ENCODE measurements at regions not wholly inside any gene's neighbourhood (a gene's known extent, or its start where the extent isn't known, plus 50 kb on each side); places are given as distances from the start of the nearest gene placed in this dataset.
"Not testable (repeated sequence)": the region's sequence is repeated elsewhere in the genome, so short reads cannot be mapped to it uniquely, and the experiment has no call there.

- ChIA-PET CTCF (no interaction called here), POLR2A (no interaction called here)
- TF ChIP-seq CTCF (IDR thresholded peaks at IDR 0.05; ENCODE audit: control extremely low read depth, extremely low read depth, low read depth, missing control alignments), result no peak
- no peak for DNase-seq (ENCODE audit: extremely low spot score)
Observed at GRCh38 chr5:101653996-101654395, 642.1 kb downstream of the SLCO4C1 start.

GRCh38 chr5:101647861-101648260, 648.2 kb downstream of the SLCO4C1 start:
- ChIA-PET POLR2A (no interaction called here), CTCF (interaction anchor here (1.2 kb wide), 2 partner anchors 15 to 30 kb away, joined by 3 read pairs; no protein-coding TSS in a partner anchor)
- TF ChIP-seq CTCF (IDR thresholded peaks at IDR 0.05; ENCODE audit: control extremely low read depth, extremely low read depth, low read depth, missing control alignments), result no peak
- DNase-seq (ENCODE audit: extremely low spot score), result no peak

- POLR2A ChIA-PET, result no interaction called here
- no peak for TF ChIP-seq CTCF (IDR thresholded peaks at IDR 0.05; ENCODE audit: control extremely low read depth, extremely low read depth, low read depth, missing control alignments)
Observed at GRCh38 chr5:101643794-101644193, 652.3 kb downstream of the SLCO4C1 start.

DNA sequence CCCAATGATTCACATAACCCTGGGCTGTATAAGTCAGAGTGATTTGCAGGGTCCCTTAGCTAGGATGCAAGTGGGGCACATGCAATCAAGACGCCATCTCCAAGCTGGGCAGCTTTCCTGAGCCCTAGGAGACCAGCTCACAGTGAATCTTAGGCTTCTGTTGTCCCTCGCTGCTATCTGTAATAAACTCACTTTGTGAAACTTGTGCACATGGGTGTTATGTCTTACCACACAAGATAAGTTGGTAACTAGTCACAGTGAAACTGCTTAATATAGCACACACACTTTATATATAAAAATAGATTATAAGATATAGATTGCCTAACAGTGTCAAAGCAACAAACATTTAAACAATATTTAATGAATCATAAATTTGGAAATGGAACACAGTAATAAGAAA, 658.5 kb downstream of the SLCO4C1 start:
- CTCF ChIA-PET, result interaction anchor here (1.3 to 1.4 kb wide), 2 partner anchors 20 to 41 kb away, joined by 3 to 4 read pairs; no protein-coding TSS in a partner anchor
- POLR2A ChIA-PET, result no interaction called here
- DNase-seq (ENCODE audit: extremely low spot score), result no peak
- TF ChIP-seq CTCF (IDR thresholded peaks at IDR 0.05; ENCODE audit: control extremely low read depth, extremely low read depth, low read depth, missing control alignments), result no peak

More at GRCh38 chr5:101643794-101644193, 652.3 kb downstream of the SLCO4C1 start:
- DNase-seq (ENCODE audit: extremely low spot score), result no peak
- CTCF ChIA-PET, result no interaction called here

- POLR2A ChIA-PET; CTCF ChIA-PET; DNase-seq (ENCODE audit: extremely low spot score): not testable (repeated sequence)
Observed at GRCh38 chr5:101627770-101628169, 668.3 kb downstream of the SLCO4C1 start.

DNA sequence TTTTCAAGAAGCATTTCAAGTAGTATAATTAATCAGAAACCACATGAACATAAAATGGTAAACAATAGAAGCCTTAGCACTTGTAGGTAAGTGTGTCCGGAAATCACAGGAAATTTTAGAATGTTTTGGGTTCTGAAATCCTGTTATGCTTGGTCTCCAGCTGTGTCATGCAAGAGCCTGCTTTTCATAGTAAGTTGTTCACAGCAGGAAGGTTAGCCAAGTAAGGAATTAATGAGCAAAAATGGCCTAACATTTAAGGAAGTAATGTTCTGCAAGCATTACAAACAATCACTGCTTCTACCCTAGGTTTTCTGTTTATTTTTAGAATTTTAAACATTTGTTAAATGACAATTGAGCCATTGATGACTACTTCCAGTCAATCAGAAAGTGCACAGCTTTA, 669.5 kb downstream of the SLCO4C1 start:
- POLR2A ChIA-PET, result no interaction called here
- CTCF ChIA-PET, result no interaction called here
- TF ChIP-seq CTCF (IDR thresholded peaks at IDR 0.05; ENCODE audit: control extremely low read depth, extremely low read depth, low read depth, missing control alignments), result no peak

DNA sequence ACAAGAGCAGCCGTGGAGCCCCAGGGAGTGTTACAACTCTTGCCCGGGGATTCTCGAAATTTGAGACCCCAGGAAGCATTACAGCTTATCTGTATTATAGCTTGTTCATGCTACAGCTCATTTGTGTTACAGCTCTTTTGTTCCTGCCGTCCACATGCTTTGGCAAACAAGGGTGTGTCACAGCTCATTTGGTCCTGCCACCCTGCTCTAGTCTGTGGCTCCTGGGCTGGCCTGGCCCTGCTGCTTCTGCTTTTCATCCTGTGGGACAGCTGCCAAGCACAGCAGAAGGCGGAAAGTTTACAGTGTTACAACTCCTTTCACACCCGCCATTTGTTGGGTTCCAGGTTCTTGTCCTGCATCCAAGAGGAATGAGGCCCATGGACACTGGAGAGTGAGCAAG, 685.0 kb downstream of the SLCO4C1 start:
- no peak for TF ChIP-seq CTCF (IDR thresholded peaks at IDR 0.05; ENCODE audit: control extremely low read depth, extremely low read depth, low read depth, missing control alignments)
- ChIA-PET CTCF (no interaction called here), POLR2A (no interaction called here)
- no peak for DNase-seq (ENCODE audit: extremely low spot score)

More for the DNA sequence above, 669.5 kb downstream of the SLCO4C1 start:
- no peak for DNase-seq (ENCODE audit: extremely low spot score)
